OCI-LY7 (cell line): ENCODE measurements at regions not wholly inside any gene's neighbourhood (a gene's known extent, or its start where the extent isn't known, plus 50 kb on each side); places are given as distances from the start of the nearest gene placed in this dataset.

Experiments used
- BruUV-seq: library from RNA; stranded (reverse); fragments of 400-500 nt; replicated peaks from 2 replicates; lab custom pipeline; 2021; lab: Mats Ljungman, UMichigan
- CTCF ChIA-PET: fragments of 300-600 bp; sonication (Branson Sonifier 250); formaldehyde crosslinking; loops from one replicate; lab custom pipeline; 2022; ENCODE audit warnings: antibody characterized with exemption; ENCODE audit not compliant: unreplicated experiment; lab: Charles Lee
- POLR2A ChIA-PET: fragments of 300-600 bp; sonication (Branson Sonifier 250); formaldehyde crosslinking; loops from one replicate; lab custom pipeline; 2022; ENCODE audit warnings: antibody characterized with exemption; lab: Charles Lee
- DNase-seq: peaks from one replicate; pipeline ENCODE4 v3.0.0-alpha.2; 2015; ENCODE audit warnings: low spot score
- H2AFZ ChIP-seq: fragments of 200-600 bp; sonication (generic), shearing (Covaris generic); 2 replicates; pipeline ENCODE4 v1.6.1; 2014; ENCODE audit warnings: mild to moderate bottlenecking, antibody characterized with exemption, low read length, moderate library complexity
- H3K27ac ChIP-seq: fragments of 200-600 bp; sonication (generic); 2 replicates; pipeline ENCODE4 v1.5.1; 2014; ENCODE audit warnings: mixed run types, low read depth, mild to moderate bottlenecking, moderate library complexity, low read length, inconsistent platforms; ENCODE audit not compliant: poor library complexity, severe bottlenecking
- H3K36me3 ChIP-seq: fragments of 200-600 bp; sonication (generic); 2 replicates; pipeline ENCODE4 v1.6.1; 2014; ENCODE audit warnings: mild to moderate bottlenecking, antibody characterized with exemption, low read length, moderate library complexity, mixed read lengths; ENCODE audit not compliant: insufficient read depth
- H3K4me1 ChIP-seq: fragments of 200-600 bp; sonication (generic); 2 replicates; pipeline ENCODE4 v1.5.1; 2014; ENCODE audit warnings: mild to moderate bottlenecking, low read length; ENCODE audit not compliant: insufficient read depth, poor library complexity, severe bottlenecking
- H3K4me2 ChIP-seq: fragments of 200-600 bp; sonication (generic); 2 replicates; pipeline ENCODE4 v1.6.1; 2014; ENCODE audit warnings: mild to moderate bottlenecking, low read length
- H3K4me3 ChIP-seq: fragments of 200-600 bp; sonication (generic); 2 replicates; pipeline ENCODE4 v1.5.1; 2014; ENCODE audit warnings: mild to moderate bottlenecking, low read depth, low read length; ENCODE audit not compliant: poor library complexity, severe bottlenecking
- H3K79me2 ChIP-seq: fragments of 200-600 bp; sonication (generic); 2 replicates; pipeline ENCODE4 v1.6.1; 2016; ENCODE audit warnings: low read depth, mild to moderate bottlenecking, low read length, moderate library complexity, mixed read lengths; ENCODE audit not compliant: insufficient read depth
- H3K9me2 ChIP-seq: fragments of 200-600 bp; sonication (generic); 2 replicates; pipeline ENCODE4 v1.6.1; 2016; ENCODE audit warnings: mild to moderate bottlenecking, low read length, mixed read lengths; ENCODE audit not compliant: insufficient read depth
- H3K9me3 ChIP-seq: fragments of 200-600 bp; sonication (generic); 2 replicates; pipeline ENCODE4 v1.6.1; 2014; ENCODE audit warnings: mild to moderate bottlenecking, mixed run types, low read length, mixed read lengths
- H4K20me1 ChIP-seq: fragments of 200-600 bp; sonication (generic); 2 replicates; pipeline ENCODE4 v1.6.1; 2014; ENCODE audit warnings: mild to moderate bottlenecking, antibody characterized with exemption, low read length, moderate library complexity, mixed read lengths; ENCODE audit not compliant: insufficient read depth
- EZH2phosphoT487 ChIP-seq: fragments of 200-600 bp; sonication (generic); IDR thresholded peaks from 2 replicates; pipeline ENCODE4 v1.6.1; 2018; ENCODE audit warnings: low read depth, borderline replicate concordance, mild to moderate bottlenecking, mixed run types, antibody characterized with exemption, low read length, moderate library complexity, mixed read lengths
- intact Hi-C: fragments of 100-400 bp; cut with micrococcal nuclease; formaldehyde crosslinking; loops from one replicate; pipeline ENCODE4 v1.10.0; 2022; ENCODE audit not compliant: unreplicated experiment
- TF ChIP-seq, protein P1 (sequence below): fragments of 200-600 bp; sonication (generic); conservative IDR thresholded peaks from 2 replicates; pipeline ENCODE4 v1.5.1; 2014; ENCODE audit warnings: mild to moderate bottlenecking, antibody characterized with exemption, low read length, moderate library complexity, mixed read lengths

DNA sequence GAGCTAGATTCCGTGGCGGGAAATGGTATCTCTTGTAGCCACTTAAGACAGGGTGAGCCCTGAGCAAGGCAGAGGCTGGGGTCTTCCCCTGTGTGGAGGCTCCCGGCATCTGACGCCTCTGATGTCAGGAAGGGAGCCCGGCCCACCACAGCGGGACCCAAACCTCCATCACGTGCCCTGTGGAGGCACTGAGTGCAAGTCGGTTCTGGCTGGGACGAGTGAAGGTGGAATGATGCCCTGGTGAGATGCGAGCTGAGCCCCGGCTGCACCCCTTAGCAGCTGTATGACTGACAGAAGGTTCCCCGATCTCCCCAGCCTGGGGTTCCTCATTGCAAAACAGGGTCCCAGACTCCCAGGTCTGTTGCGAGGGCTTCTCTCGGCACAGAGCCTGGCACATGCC is 187.4 kb upstream of the TNRC6C start:
- Histone ChIP-seq H3K9me3 (no peaks in the 10 kb centered on the region), H3K4me1 (no peaks in the 10 kb centered on the region), H3K9me2 (no peaks in the 10 kb centered on the region), H3K36me3 (no peaks in the 10 kb centered on the region), H3K4me2 (no peak overlapping the region), H2AFZ (no peak overlapping the region), H3K27ac (no peak overlapping the region), H4K20me1 (no peaks in the 10 kb centered on the region), H3K79me2 (no peaks in the 10 kb centered on the region), H3K4me3 (no peak overlapping the region)
- ChIA-PET POLR2A (interaction anchor here (0.7 to 1.5 kb wide), 2 partner anchors 8 to 130 kb away, joined by 4 read pairs; no protein-coding TSS in a partner anchor), CTCF (interaction anchor here (1.0 kb wide), 1 partner anchor 231 kb away, joined by 3 read pairs; no protein-coding TSS in a partner anchor)
- no TSS peak for BruUV-seq
- TF ChIP-seq, protein P1, sequence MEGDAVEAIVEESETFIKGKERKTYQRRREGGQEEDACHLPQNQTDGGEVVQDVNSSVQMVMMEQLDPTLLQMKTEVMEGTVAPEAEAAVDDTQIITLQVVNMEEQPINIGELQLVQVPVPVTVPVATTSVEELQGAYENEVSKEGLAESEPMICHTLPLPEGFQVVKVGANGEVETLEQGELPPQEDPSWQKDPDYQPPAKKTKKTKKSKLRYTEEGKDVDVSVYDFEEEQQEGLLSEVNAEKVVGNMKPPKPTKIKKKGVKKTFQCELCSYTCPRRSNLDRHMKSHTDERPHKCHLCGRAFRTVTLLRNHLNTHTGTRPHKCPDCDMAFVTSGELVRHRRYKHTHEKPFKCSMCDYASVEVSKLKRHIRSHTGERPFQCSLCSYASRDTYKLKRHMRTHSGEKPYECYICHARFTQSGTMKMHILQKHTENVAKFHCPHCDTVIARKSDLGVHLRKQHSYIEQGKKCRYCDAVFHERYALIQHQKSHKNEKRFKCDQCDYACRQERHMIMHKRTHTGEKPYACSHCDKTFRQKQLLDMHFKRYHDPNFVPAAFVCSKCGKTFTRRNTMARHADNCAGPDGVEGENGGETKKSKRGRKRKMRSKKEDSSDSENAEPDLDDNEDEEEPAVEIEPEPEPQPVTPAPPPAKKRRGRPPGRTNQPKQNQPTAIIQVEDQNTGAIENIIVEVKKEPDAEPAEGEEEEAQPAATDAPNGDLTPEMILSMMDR: no peak
- no peak for TF ChIP-seq EZH2phosphoT487
- intact Hi-C loops: no loop called here
- DNase-seq: no peak

DNA sequence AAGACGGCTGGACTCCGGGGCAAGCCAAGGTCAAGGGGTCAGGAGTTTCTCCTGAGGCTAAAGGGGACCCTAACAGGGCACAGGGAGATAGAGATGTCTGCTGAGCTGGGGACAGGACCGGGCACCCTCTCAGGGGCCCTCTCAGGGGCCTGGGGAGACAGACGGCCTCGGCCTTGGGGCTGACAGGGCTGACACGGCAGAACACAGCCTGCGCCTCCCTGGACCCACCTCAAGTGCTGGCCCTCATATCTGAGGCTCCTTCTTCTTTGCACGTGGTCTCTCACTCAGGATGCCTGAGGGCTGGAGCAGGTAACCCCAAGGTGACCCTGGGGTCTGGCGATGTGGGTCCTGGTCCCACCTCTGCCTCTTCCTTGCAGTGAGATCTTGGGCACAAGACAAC is 186.9 kb upstream of the TNRC6C start:
- H3K79me2 ChIP-seq: no peaks in the 10 kb centered on the region
- no peaks in the 10 kb centered on the region for H3K36me3 ChIP-seq
- no peaks in the 10 kb centered on the region for H3K9me2 ChIP-seq
- intact Hi-C loops: no loop called here
- H3K4me2 ChIP-seq: no peak overlapping the region
- no peak overlapping the region for H3K27ac ChIP-seq
- no peak overlapping the region for H3K4me3 ChIP-seq
- BruUV-seq: no TSS peak
- H4K20me1 ChIP-seq: no peaks in the 10 kb centered on the region
- no peaks in the 10 kb centered on the region for H3K4me1 ChIP-seq
- DNase-seq: no peak
- no peak for TF ChIP-seq EZH2phosphoT487
- TF ChIP-seq, protein P1: no peak
- no peaks in the 10 kb centered on the region for H3K9me3 ChIP-seq
- H2AFZ ChIP-seq: no peak overlapping the region
- ChIA-PET CTCF (interaction anchor here (1.0 kb wide), 1 partner anchor 231 kb away, joined by 3 read pairs; no protein-coding TSS in a partner anchor), POLR2A (interaction anchor here (1.5 kb wide), 1 partner anchor 9 kb away, joined by 4 read pairs; no protein-coding TSS in a partner anchor)

GRCh38 chr17:77771998-77772397 is 186.5 kb upstream of the TNRC6C start:
- TF ChIP-seq EZH2phosphoT487: no peak
- ChIA-PET CTCF (interaction anchor here (1.0 kb wide), 1 partner anchor 231 kb away, joined by 3 read pairs; no protein-coding TSS in a partner anchor), POLR2A (interaction anchor here (1.5 kb wide), 1 partner anchor 9 kb away, joined by 4 read pairs; no protein-coding TSS in a partner anchor)
- H3K9me2 ChIP-seq: no peaks in the 10 kb centered on the region
- no peak overlapping the region for H3K4me3 ChIP-seq
- H3K79me2 ChIP-seq: no peaks in the 10 kb centered on the region
- no peak overlapping the region for H2AFZ ChIP-seq
- no peaks in the 10 kb centered on the region for H4K20me1 ChIP-seq
- no peaks in the 10 kb centered on the region for H3K9me3 ChIP-seq
- H3K36me3 ChIP-seq: no peaks in the 10 kb centered on the region
- no peak overlapping the region for H3K4me2 ChIP-seq
- no peak for DNase-seq
- H3K4me1 ChIP-seq: no peaks in the 10 kb centered on the region
- no TSS peak for BruUV-seq
- intact Hi-C loops: loop anchor here (1.0 to 2.0 kb wide), 3 partner anchors 186 to 242 kb away; partner anchors contain the start of gene TNRC6C
- H3K27ac ChIP-seq: no peak overlapping the region
